Activated CD4-positive, alpha-beta T cell treated with anti-CD3 and anti-CD28 coated beads, Interleukin-2, Interleukin-6, amounts not matched to agents 100 ng/mL and 50 ng/mL, durations not matched to agents 16 hours and 8 hours (primary cell): ENCODE measurements at regions not wholly inside any gene's neighbourhood (a gene's known extent, or its start where the extent isn't known, plus 50 kb on each side); places are given as distances from the start of the nearest gene placed in this dataset.
"Not testable (repeated sequence)": the region's sequence is repeated elsewhere in the genome, so short reads cannot be mapped to it uniquely, and the experiment has no call there.

Experiments used
- DNase-seq: peaks from one replicate; pipeline ENCODE4 v3.0.0-alpha.2; 2020

DNA sequence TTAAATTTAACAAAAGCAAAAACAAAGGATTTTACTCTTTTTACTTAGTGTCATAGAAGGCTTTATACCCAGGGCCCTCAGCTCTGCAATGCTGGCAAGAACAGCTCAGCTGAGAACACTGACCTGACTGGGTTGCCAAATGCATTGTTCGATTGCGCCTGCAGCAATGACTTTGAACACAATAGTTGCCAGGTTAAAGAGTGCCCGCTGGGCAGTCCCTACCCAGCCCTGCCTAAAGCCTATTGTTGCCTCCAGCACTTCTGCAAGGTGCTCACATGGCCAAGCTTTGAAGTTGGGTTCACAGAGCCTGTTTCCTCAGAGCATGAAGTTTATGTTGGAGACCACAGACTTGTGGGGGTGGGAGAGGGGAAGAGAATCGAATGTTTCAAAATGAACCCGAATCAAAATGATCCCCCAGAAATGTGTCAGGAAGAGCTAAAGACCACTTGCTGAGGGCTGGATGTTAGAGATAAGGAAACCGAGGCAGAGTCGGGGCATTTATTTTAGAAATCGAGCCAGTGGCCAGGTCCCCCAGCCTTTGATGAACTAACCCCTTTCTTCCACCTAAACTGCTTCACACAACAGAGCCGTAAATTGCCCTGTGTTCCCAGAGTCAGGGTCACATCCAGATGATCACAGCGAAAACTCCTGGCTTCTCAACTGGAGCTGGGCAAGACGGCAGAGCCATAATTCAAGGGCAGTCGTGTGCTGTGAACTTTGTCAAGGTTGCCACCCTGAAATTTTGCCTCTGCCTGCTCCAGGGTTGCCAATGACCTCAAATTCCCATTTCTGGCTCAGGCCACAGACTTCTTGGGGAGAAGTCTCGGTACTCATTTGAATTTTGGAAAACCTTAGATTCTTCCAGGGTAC, 55.0 kb downstream of the FOXA2 start:
- no peak for DNase-seq

DNA sequence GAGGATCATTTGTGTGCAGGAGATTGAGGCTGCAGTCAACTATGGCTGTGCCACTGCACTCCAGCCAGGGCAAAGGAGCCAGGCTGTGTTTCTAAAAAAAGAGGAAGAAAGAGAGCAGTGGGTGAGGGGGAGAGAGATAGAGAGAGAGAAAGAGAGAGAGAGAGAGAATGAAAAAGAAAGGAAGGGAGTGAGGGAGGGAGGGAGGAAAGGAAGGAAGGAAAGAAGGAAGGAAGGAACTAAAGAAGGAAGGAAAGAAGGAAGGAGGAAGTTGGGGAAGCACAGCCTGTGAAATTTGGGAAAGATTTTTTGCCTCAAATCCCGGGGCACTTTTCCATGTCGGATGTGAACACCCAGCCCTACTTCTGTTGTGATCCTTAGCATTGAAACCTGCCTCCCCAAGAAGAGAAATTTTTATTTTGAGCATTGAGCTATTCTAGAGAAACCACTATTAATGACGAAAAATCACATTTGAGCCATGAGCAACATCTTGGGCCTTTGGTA, 57.8 kb downstream of the FOXA2 start:
- no peak for DNase-seq

DNA sequence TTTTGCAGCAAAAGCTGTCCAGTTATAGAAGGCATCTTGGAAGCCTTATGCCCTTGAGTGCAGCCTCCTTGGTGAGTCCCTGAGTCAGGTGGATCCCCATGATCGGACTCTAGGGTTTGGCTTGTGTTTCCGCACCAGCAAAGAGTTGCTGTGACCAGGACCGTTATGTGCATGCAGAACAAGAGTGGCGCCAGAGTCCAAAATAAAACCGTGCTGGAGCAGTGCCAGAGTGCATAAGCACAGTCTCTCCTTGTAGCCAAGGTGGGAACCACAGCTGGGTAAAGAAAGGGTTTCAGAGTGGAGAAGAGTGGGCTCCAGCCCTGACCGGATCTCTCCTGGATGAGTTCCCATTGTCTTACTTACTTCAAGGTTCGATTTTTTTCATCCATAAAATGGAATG, 58.6 kb downstream of the FOXA2 start:
- no peak for DNase-seq

DNA sequence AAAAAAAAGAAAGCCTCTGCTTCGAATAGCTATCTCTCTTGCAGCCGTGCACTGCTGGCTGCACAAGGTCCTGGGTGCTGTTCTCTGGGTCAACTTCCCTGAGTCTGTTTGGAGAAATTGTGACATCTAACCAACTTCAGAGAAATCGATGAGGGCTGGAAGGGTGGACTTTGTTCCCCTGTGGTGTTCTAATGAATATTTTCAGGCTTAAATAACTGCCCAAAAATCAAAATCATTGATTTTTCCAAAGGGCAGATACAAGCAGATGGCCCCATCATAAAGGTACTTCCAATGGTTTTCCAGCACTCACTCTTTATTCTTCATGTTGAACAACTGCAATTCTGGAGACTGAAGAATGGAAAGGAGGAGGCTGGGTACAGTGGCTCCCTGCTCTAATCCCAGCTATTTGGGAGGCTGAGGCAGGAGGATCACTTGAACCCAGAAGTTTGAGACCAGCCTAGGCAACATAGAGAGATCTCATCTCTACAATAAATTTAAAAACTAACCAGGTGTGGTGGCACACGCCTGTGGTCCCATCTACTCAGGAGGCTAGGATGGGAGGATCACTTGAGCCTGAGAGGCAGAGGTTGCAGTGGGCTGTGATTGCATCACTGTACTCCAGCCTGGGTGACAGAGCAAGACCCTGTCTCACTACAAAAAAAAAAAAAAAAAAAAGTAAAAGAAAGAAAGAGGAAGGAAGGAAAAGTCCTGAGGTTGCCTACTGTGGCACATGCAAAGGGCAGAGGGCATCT, 59.1 kb downstream of the FOXA2 start:
- DNase-seq = no peak

DNA sequence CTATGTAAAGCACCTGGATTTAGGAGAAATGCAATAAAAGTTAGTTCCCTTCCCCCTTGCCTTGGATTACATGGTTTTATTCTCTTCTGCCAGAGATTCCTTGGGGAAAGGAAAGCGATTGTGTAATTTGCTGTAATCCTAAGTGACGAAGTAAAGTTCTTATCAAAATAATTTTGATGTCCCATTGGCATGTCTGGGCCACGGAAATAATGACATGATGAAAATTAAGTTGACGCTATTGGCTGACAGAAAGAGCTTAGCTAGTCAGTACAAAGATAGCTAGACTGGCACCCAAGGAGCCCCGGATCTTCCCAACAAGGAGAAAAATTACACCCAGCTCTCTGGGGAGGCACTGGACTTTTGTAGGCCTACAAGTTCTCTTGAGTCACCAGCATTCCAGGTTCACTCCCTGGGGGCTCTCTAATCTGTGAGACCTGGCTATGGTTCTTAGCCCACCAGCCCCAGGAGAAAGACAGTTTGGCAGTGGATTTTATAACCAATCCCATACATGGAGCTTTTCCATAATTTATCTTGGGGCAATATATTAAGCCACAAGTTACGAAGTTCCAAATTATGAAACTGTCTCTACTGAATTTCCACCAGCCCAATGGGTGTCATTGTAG, 59.9 kb downstream of the FOXA2 start:
- no peak for DNase-seq

DNA sequence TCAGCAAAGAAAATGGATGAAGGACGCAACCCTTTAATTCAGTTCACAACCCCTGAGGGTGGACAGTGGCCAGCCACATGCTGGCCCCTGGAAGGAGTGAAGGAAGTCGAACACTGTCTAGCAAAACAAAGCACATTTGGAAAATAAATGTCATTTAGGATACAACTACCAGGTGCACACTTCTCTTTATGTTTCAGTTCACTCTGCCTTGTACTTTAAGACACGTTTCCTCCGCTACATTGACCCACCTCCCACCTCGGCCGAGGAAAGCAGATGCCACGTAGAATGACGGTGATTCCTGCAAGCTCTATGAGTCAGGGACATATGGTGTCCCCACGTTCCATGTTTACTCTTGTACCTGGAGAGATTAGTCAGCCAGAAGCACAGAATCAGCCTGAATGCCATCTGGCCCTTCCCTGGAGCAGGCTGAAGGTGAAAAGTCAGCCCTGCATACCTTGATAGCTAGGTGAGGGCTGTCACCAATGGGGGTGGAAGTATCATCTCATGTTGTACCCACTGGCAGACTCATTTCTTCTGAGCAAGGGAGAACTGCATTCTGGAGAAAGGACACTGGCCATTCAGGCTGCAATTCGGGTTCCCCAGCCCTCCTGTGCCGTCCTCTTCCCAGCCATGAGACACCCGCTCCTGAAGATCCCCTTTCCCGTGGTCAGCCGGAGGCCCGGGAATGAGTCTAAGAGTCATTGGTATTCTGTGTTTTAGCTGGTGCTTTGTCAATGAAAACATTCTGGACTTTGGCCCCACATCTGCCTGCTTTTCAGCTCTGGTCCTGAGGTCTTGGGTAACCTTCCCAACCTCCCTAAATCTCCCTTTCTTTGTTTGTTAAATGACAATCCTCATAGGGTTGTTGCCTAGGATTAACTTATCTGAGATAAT, 60.6 kb downstream of the FOXA2 start:
- no peak for DNase-seq

DNA sequence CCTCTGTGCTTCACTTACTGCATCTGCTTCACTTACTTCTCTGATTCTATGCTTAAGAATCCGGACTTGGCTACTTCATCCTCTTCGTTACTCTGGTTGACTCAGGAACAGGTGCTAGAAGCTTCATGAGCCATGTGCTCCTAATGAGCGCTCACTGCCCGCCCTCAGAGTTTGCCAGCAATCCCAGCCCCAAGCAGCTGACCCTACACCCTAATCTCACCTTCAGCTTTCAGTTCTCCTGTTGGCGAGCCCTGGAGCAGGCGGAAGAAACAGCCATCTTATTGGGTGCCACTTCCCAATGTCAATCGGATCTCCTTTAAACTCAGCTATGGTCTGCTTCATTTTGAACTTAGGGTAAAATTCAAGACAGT, 61.3 kb downstream of the FOXA2 start:
- no peak for DNase-seq

DNA sequence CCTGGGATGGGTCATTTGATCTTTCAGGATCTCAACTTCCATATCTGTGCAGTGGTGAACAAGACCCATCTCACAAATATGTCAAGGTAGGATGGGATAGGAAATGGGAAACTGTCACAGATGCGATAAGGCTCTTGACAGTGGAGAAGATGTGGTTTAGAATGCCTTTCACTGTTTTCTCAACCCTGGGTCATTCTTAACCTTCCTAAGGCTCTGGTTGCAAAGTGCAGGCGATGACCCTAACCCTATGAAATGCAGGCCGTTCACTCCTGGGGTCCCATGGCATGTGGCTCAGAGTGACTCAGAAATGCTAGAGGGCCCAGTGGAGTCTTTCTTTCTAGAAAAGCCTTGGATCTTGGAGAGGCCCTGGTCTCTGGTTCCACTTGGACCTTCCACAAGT, 61.7 kb downstream of the FOXA2 start:
- no peak for DNase-seq

DNA sequence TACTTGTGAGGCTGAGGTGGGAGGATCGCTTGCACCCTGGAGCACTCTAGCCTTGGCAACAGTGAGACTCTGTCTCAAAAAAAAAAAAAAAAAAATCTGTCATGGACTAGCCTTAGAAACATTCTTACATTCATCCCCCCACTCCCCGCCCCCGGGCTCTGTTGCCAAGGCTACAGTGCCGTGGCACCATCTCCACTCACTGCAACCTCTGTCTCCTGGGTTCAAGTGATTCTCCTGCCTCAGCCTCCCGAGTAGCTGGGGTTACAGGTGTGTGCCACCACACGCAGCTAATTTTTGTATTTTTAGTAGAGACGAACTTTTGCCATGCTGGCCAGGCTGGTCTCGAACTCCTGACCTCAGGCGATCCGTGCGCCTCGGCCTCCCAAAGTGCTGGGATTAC, 62.4 kb downstream of the FOXA2 start:
- not testable (repeated sequence) for DNase-seq

DNA sequence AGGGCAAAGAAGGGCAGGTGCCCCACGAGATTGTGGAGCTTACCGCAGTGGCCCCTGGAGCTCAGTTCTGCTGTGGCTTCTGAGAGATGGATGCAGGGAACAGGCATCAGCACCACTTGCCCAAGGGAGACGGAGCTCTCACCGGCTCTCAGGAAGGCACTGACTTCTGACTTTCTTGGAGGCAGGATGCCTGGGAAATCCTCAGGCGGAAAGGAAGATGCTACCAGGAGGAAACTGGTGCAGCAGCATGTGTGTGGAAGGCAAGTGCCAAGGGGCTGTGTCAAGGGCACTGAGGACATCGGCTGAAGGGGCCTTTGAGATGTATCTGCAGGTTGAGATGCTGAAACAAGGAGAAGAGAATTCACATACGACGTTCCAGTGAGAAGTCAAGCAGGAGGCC, 64.0 kb downstream of the FOXA2 start:
- DNase-seq = no peak

DNA sequence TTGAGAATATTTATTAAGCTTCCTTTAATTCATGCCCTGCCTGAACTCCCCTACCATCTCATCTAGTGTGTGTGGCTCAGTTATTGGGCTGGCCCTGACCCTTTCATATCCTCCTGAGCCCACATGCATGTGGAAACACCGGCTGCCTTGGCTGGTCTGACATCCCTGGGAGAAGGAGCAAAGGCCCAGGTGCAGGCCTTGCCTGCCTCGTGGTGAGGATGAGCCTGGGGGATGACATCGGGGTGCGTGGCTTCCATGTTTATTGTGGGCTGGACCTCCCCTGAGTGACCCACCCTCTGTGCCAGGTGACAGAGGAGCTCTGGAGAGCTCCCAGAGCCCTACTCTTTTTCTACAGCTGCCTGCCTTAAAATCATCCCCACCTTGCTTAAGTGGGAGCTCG, 69.1 kb downstream of the FOXA2 start:
- no peak for DNase-seq

DNA sequence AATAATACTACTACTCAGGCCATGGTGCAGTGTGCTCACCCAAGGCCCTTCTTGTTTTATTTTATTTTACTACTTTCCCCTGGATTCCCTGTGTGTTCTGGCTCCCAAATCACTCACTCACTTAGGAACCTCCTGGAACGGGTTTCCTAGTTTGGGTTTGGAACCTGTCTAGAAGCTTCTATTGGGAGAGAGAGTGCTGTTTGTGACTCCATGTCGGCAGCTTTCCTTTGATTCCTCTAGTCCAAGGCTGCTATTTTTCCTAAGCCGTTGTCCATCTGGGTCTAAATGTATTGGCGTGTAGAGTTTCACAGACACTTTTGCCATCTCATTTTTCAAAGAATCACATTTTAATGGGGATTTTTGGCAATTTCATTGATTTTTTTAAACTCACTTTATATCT, 70.8 kb downstream of the FOXA2 start:
- no peak for DNase-seq

DNA sequence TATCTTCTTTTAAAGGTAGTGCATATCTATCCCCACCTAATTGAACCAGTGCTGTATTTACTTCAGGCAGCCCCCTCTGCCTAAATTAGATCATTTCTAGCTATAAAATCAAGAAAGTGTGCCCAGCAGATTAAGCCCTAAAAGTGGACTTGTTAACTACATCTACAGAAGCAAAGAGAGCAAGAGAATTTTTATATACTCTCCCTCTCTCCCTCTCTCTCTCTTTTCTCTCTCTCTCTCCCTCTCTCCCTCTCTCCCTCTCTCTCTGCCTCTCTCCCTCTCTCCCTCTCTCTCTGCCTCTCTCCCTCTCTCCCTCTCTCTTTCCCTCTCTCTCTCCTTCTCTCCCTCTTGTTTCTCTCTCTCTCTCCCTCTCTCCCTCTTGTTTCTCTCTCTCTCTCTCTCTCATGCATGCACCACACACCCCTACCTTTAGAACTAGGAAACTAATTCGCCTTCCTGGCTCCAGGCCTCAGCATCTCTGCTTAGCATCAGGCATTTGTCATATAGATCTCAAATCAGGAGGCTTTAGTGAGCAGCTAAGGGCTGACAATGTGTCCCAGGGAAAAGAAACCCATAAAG, 71.4 kb downstream of the FOXA2 start:
- DNase-seq = no peak

DNA sequence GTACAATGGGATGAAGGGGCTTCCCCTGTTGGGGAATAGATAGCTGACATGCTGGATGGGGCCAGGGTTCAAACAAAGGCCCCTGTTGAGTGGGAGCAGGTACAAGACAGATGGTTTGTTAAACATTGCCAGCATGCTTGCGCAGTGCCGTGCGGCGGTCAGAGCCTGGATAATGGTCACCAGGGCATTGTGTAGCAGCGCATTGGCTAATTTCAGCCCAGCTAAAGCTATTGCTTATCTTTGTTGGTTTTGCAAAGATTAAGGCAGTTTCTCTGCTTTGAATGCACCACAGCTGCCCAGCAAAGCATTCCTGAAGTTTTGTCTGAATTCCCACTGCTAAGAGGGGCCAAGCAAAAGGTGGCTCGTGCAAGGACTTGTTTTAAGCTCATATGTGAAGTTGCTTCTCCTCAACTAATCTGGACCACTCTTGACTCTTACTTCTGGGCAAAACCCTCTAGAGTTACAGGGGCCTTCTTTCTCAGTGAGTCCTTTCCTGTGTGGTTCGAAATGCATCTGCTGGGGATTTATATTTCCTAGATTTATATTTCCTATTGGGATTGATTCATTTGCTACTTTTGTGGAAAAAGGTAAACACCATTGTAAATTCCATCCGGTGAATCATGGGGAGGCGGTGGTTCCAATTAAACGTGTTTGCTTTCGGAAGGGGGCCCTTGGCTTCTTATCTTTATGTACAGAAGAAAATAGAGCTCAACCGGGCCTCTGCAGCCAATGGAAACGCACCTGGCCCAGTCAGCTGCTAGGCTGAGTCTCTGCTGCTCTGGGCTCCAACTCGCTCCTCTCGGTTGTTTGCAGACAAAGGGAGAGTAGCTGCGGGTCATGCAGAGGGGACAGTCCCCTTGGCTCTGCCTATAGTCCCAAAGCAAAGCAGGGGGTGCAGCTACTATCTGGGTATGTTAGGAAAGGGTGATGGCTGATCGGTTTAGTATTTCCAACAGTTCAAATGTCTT, 72.1 kb downstream of the FOXA2 start:
- DNase-seq = no peak

DNA sequence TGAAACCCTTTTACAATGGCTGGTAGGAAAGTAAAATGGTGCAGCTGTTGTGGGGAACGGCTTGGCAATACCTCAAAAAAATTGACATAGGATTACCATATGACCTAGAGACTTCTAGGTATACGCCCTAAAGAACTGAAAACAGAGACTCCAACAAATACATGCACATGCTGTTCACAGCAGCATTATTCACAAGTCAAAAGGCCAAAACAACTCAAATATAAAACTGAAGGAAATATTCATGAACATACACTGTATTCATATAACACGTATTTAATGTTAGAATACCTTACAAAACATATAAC, 74.6 kb downstream of the FOXA2 start:
- no peak for DNase-seq

DNA sequence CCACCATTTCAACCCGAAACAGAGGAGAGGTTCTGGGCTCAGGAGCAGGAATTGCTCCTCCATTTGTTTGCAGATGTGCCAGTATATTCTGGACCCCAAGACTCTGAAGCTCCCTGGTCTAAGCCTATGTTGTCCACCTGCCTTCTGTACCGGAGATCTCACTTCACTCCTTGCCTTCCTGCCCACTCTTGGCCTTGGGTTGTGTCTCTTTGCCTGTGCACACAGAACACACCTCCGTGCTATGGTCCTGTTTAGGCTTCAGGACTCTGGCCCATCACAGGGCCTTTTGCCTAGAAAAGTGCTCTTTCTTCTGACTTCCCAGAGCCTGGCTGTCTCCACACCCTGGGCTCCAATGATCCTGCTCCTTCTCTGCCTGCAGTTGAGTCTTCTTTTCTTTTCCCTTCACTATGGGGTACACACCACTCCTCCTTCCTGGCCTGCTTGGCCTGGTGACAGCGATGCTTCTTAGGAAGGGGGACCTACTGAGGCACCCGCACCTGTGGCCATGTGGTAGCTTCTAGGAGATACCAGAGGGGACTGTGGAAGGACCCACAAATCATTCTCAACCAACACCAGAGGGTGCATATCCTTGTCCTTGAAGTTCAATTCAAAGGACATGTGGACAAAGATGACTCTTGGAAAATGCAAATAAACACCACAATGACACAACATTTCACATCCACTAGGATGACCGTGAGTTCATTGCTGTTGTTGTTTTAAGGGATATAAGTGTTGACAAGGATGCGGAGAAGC, 75.1 kb downstream of the FOXA2 start:
- no peak for DNase-seq

DNA sequence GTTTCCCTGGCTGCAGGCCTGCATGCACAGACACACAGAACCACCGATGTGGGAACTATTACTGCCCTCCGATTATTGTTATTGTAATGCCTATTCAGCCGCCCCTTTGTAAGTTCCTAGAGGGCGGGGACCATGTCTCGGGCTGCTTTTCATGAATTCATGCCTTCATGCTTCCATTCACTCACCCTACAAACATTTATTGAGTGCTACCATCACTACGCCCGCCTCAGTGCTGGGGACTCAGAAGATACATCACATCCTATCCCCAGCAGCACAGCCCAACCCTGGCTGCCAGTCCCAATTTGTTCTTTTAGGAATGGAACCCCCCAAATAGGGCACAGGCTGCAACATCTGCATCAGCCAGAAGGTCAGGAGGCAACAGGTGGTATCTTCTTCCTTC, 75.9 kb downstream of the FOXA2 start:
- DNase-seq = no peak

DNA sequence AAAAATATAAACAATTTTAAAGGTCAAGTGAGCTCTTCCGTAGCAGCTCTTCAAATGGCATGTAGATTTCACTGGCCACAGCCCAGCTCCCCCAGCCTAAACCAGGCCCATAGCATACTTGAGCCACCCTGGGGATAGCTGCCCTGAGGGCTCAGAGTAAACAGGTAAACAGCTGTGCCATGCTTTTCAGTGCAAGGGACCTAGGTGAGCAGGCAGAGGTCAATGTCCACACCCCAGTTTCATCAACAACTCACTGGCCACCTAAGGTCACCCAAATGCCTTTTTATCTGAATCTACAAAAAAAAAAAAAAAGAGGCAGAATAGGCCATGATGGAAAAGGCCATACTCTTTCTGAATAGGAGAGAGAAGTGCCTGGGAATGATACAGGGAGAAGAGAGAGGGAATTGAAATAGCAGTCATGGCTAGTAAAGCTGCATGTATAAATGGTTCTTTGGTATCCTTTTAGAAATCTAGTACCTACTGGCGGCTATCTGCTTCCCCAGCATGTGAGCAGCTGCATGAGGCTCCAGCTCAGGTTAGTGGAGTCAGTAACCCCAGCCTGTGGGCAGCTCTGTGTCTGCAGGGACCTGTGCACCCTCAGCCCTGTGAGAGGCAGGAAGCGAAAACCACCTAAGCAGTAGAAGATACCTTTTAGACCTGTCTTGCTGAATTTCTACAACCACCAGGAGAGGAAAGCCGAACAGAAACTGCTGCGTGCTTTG, 77.0 kb downstream of the FOXA2 start:
- no peak for DNase-seq

DNA sequence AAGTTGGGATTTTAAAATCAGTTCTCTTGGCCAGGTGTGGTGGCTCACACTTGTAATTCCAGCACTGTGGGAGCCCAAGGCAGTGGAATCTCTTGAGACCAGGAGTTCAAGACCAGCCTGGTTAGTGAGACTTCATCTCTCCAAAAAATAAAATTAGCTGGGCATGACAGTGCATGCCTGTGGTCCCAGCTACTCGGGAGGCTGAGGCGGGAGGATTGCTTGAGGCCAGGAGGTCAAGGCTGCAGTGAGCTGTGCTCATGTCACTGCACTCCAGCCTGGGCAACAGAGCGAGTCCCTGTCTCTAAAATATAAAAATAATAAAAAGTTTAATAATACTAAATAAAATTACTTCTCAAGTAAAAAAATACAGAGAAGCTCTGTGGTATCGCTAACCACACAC, 77.5 kb downstream of the FOXA2 start:
- no peak for DNase-seq

DNA sequence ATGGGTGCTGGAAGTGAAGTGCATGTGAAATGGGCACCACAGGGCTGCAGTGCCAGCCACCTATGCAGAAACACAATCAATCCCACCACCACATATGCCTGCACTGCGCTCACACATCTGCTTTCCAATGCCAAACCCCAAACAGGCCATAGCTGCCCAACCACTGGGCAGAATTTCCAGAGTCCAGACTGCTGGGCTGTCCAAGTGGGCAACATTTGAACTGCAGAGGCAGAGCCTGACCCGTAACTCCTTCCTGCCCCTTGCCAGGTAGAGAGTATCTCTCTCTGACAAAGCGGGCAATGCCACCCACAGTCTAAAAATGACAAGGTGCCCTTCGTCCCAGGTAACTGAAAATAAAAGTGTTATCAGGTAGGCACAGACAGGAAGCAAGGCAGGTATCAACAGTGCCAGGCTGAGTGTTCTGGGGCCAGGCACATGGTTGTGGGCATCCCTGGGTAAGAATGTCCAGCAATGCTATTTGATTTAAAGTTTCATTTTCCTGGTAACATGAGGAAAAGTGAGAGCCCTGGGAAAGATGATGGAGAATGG, 79.5 kb downstream of the FOXA2 start:
- DNase-seq = no peak
